Endothelial cell of umbilical vein (primary cell): ENCODE measurements at regions not wholly inside any gene's neighbourhood (a gene's known extent, or its start where the extent isn't known, plus 50 kb on each side); places are given as distances from the start of the nearest gene placed in this dataset.

Experiments
- BruUV-seq: library from RNA; stranded (reverse); fragments of 400-500 nt; replicated peaks from 2 replicates; lab custom pipeline; 2021; lab: Mats Ljungman, UMichigan
- CTCF ChIA-PET: fragments of 300-600, 350-600 bp; sonication (Branson Sonifier 250); formaldehyde crosslinking; loops from one replicate; lab custom pipeline; 2021; ENCODE audit warnings: antibody characterized with exemption, inconsistent platforms; lab: Charles Lee
- POLR2A ChIA-PET: fragments of 300-600, 350-600 bp; sonication (Branson Sonifier 250); formaldehyde crosslinking; loops from one replicate; lab custom pipeline; 2021; ENCODE audit warnings: antibody characterized with exemption, inconsistent platforms; lab: Charles Lee
- DNase-seq: peaks from one replicate; pipeline ENCODE4 v3.0.0-alpha.2; 2011; ENCODE audit warnings: low read depth, low spot score
- FAIRE-seq: peaks from 2 replicates; lab custom pipeline; 2011; peaks lifted over from hg19 to GRCh38; lab: Jason Lieb, UNC
- H2AFZ ChIP-seq: 2 replicates; pipeline ENCODE4 v1.6.0; 2012; ENCODE audit warnings: low read depth, low read length, control low read depth, inconsistent platforms
- H3K27ac ChIP-seq: 2 replicates; pipeline ENCODE4 v1.5.1; 2011; ENCODE audit warnings: low read depth, mild to moderate bottlenecking, control low read depth, low read length, moderate library complexity; ENCODE audit not compliant: insufficient read depth
- H3K27me3 ChIP-seq, 2 experiments: 2 replicates each; pipeline versions ENCODE4 v1.6.0 to v1.6.1; 2011; ENCODE audit warnings: low read length in 2 of 2, mixed read lengths in 1 of 2; ENCODE audit not compliant: control insufficient read depth in 2 of 2, insufficient read depth in 2 of 2
- H3K36me3 ChIP-seq, 2 experiments: 2 replicates in 1 of 2; 3 replicates in 1 of 2; pipeline ENCODE4 v1.5.1; 2011; ENCODE audit warnings: low read length in 2 of 2, mild to moderate bottlenecking in 1 of 2, moderate library complexity in 1 of 2; ENCODE audit not compliant: control insufficient read depth in 2 of 2, insufficient read depth in 2 of 2; ENCODE audit errors: extremely low read depth in 1 of 2
- H3K4me1 ChIP-seq: 3 replicates; pipeline ENCODE4 v1.5.1; 2011; ENCODE audit warnings: mild to moderate bottlenecking, low read length; ENCODE audit not compliant: control insufficient read depth, insufficient read depth; ENCODE audit errors: extremely low read depth
- H3K4me2 ChIP-seq: 2 replicates; pipeline ENCODE4 v1.6.1; 2011; ENCODE audit warnings: low read length, control low read depth, mixed read lengths; ENCODE audit not compliant: insufficient read depth
- H3K4me3 ChIP-seq, 3 experiments: fragments of 200-600 bp in 1 of 3; sonication (generic), shearing (Covaris generic) in 1 of 3; replicated peaks in 1 of 3; 2 replicates each; pipeline ENCODE4 v1.5.1; 2011 to 2016; ENCODE audit warnings: control low read depth in 3 of 3, low read length in 3 of 3, mild to moderate bottlenecking in 2 of 3, inconsistent platforms in 1 of 3, low read depth in 1 of 3, moderate library complexity in 1 of 3; ENCODE audit not compliant: insufficient read depth in 1 of 3
- H3K79me2 ChIP-seq: 2 replicates; pipeline ENCODE4 v1.6.0; 2012; ENCODE audit warnings: low read length, inconsistent platforms; ENCODE audit not compliant: control insufficient read depth, insufficient read depth
- H3K9ac ChIP-seq: replicated peaks from 2 replicates; pipeline ENCODE3; 2011; ENCODE audit warnings: low read length, control low read depth; ENCODE audit not compliant: insufficient read depth; ENCODE audit errors: extremely low read depth
- H3K9me1 ChIP-seq: replicated peaks from 3 replicates; pipeline ENCODE4 v1.6.0; 2011; ENCODE audit warnings: mild to moderate bottlenecking, low read length; ENCODE audit not compliant: control insufficient read depth, insufficient read depth; ENCODE audit errors: extremely low read depth
- H3K9me3 ChIP-seq: replicated peaks from 2 replicates; pipeline ENCODE4 v1.5.1; 2012; ENCODE audit warnings: low read length, inconsistent platforms; ENCODE audit not compliant: control insufficient read depth, insufficient read depth
- H4K20me1 ChIP-seq: replicated peaks from 2 replicates; pipeline ENCODE3; 2011; ENCODE audit warnings: mild to moderate bottlenecking, low read length; ENCODE audit not compliant: control insufficient read depth, insufficient read depth; ENCODE audit errors: extremely low read depth
- CTCF ChIP-seq, 2 donors: IDR thresholded peaks; 1 replicate in 1 of 2; 2 replicates in 1 of 2; pipeline ENCODE4 v1.5.1; 2011; ENCODE audit warnings: low read length in 2 of 2, mild to moderate bottlenecking in 2 of 2, moderate library complexity in 2 of 2, control low read depth in 1 of 2, inconsistent platforms in 1 of 2, low read depth in 1 of 2; ENCODE audit not compliant: insufficient read depth in 1 of 2; ENCODE audit errors: extremely low read depth in 1 of 2
- EZH2 ChIP-seq: IDR thresholded peaks from 2 replicates; pipeline ENCODE4 v1.6.1; 2012; ENCODE audit warnings: borderline replicate concordance, low read depth, mild to moderate bottlenecking, moderate library complexity, low read length, inconsistent platforms; ENCODE audit not compliant: severe bottlenecking
- FOS ChIP-seq: IDR thresholded peaks from 2 replicates; pipeline ENCODE4 v1.6.1; 2011; ENCODE audit warnings: mild to moderate bottlenecking, low read length, moderate library complexity, borderline replicate concordance; ENCODE audit not compliant: insufficient read depth
- GATA2 ChIP-seq: IDR thresholded peaks from 2 replicates; pipeline ENCODE4 v1.7.0; 2011; ENCODE audit warnings: low read depth, mild to moderate bottlenecking, moderate library complexity, mixed read lengths, low read length; ENCODE audit not compliant: insufficient read length, insufficient read depth
- JUN ChIP-seq: IDR thresholded peaks from 2 replicates; pipeline ENCODE4 v1.6.1; 2011; ENCODE audit warnings: borderline replicate concordance, low read depth; ENCODE audit not compliant: insufficient read length, insufficient read depth
- MAX ChIP-seq: IDR thresholded peaks from 2 replicates; pipeline ENCODE4 v1.6.1; 2011; ENCODE audit not compliant: insufficient read depth, insufficient read length
- MYC ChIP-seq: IDR thresholded peaks from one replicate; pipeline ENCODE4 v1.6.1; 2011; ENCODE audit warnings: mild to moderate bottlenecking, low read depth, low read length
- POLR2A ChIP-seq: IDR thresholded peaks from 2 replicates; pipeline ENCODE4 v1.6.1; 2012; ENCODE audit warnings: low read depth, mild to moderate bottlenecking, control low read depth, low read length
- POLR2AphosphoS5 ChIP-seq: IDR thresholded peaks from 2 replicates; pipeline ENCODE4 v1.6.1; 2012; ENCODE audit warnings: low read depth, mild to moderate bottlenecking, control low read depth, low read length, moderate library complexity; ENCODE audit not compliant: insufficient read depth
- dilution Hi-C: fragments of 300-500 bp; cut with MboI; formaldehyde crosslinking; loops from one replicate; pipeline ENCODE4 v1.15.0; 2019; ENCODE audit warnings: low sequenced_read_pairs; ENCODE audit not compliant: extremely low pct_ligation_motif_present
- intact Hi-C: fragments of 100-400 bp; cut with micrococcal nuclease; formaldehyde crosslinking; loops from one replicate; pipeline ENCODE4 v1.10.0; 2022

- FAIRE-seq, result no peak
- intact Hi-C loops, result no loop called here
Measured at GRCh38 chr2:841036-841435, 109.6 kb upstream of the SNTG2 start.

More at GRCh38 chr2:841036-841435, 109.6 kb upstream of the SNTG2 start:
- no peaks in the 10 kb centered on the region for H3K79me2 ChIP-seq
- no peak overlapping the region for H3K9ac ChIP-seq
- H3K9me3 ChIP-seq, result peaks cover 6% of the 10 kb centered on the region
- no peak for DNase-seq
- no peak overlapping the region for H3K4me3 ChIP-seq
- no peaks in the 10 kb centered on the region for H3K27me3 ChIP-seq
- ChIA-PET POLR2A (no interaction called here), CTCF (no interaction called here)
- H3K4me1 ChIP-seq, result no peaks in the 10 kb centered on the region
- H3K9me1 ChIP-seq, result no peaks in the 10 kb centered on the region
- BruUV-seq, result no TSS peak
- TF ChIP-seq GATA2 (no peak), MYC (no peak), POLR2A (no peak), JUN (no peak), FOS (no peak), POLR2AphosphoS5 (no peak), MAX (no peak), CTCF (IDR thresholded peaks at IDR 0.05; ENCODE audit: extremely low read depth in 1 of 2, insufficient read depth in 1 of 2, low read depth in 1 of 2, low read length in 2 of 2) (no peak), EZH2 (no peak)
- no peak overlapping the region for H3K4me2 ChIP-seq
- no peaks in the 10 kb centered on the region for H3K36me3 ChIP-seq
- no peak overlapping the region for H2AFZ ChIP-seq
- dilution Hi-C loops, result no loop called here
- no peak overlapping the region for H3K27ac ChIP-seq
- H4K20me1 ChIP-seq, result no peaks in the 10 kb centered on the region
